H9 (cell line): ENCODE measurements at regions not wholly inside any gene's neighbourhood (a gene's known extent, or its start where the extent isn't known, plus 50 kb on each side); places are given as distances from the start of the nearest gene placed in this dataset.

Experiments
- DNase-seq: peaks from one replicate; pipeline ENCODE4 v3.0.0-alpha.2; 2017
- H2AFZ ChIP-seq: one replicate; pipeline ENCODE4 v1.6.1; 2013; ENCODE audit warnings: mild to moderate bottlenecking, low read length, control low read depth, moderate library complexity
- H2AK5ac ChIP-seq: 2 replicates; pipeline ENCODE4 v1.6.1; 2013; ENCODE audit warnings: low read length, control low read depth, mixed read lengths; ENCODE audit not compliant: insufficient read length
- H2BK120ac ChIP-seq: one replicate; pipeline ENCODE4 v1.6.1; 2013; ENCODE audit warnings: low read depth, mild to moderate bottlenecking, low read length, control low read depth, inconsistent platforms; ENCODE audit not compliant: poor library complexity, severe bottlenecking
- H2BK12ac ChIP-seq: 2 replicates; pipeline ENCODE4 v1.6.1; 2013; ENCODE audit warnings: low read length, control low read depth, mixed read lengths, low read depth; ENCODE audit not compliant: insufficient read length
- H2BK15ac ChIP-seq: 2 replicates; pipeline ENCODE4 v1.6.1; 2013; ENCODE audit warnings: low read depth, low read length, control low read depth
- H2BK20ac ChIP-seq: one replicate; pipeline ENCODE4 v1.6.1; 2013; ENCODE audit warnings: low read depth, mild to moderate bottlenecking, low read length, control low read depth, inconsistent platforms; ENCODE audit not compliant: poor library complexity, severe bottlenecking
- H2BK5ac ChIP-seq: 2 replicates; pipeline ENCODE4 v1.6.1; 2013; ENCODE audit warnings: low read length, control low read depth, mixed read lengths; ENCODE audit not compliant: insufficient read length
- H3K14ac ChIP-seq: 2 replicates; pipeline ENCODE4 v1.6.1; 2013; ENCODE audit warnings: low read length, control low read depth; ENCODE audit not compliant: insufficient read depth
- H3K18ac ChIP-seq: 2 replicates; pipeline ENCODE4 v1.6.1; 2013; ENCODE audit warnings: low read depth, mild to moderate bottlenecking, mixed read lengths, low read length, control low read depth; ENCODE audit not compliant: insufficient read length
- H3K23ac ChIP-seq: 2 replicates; pipeline ENCODE4 v1.6.1; 2013; ENCODE audit warnings: low read length, control low read depth, mixed read lengths, low read depth; ENCODE audit not compliant: insufficient read length
- H3K23me2 ChIP-seq: 2 replicates; pipeline ENCODE4 v1.6.1; 2013; ENCODE audit warnings: low read depth, mild to moderate bottlenecking, mixed read lengths, low read length, control low read depth; ENCODE audit not compliant: insufficient read length, poor library complexity, severe bottlenecking
- H3K27ac ChIP-seq: 2 replicates; pipeline ENCODE4 v1.5.1; 2013; ENCODE audit warnings: low read length, control low read depth, mixed read lengths, low read depth; ENCODE audit not compliant: insufficient read length
- H3K27me3 ChIP-seq: 2 replicates; pipeline ENCODE4 v1.6.1; 2013; ENCODE audit warnings: low read length, control low read depth, inconsistent platforms; ENCODE audit not compliant: insufficient read depth
- H3K4ac ChIP-seq: 2 replicates; pipeline ENCODE4 v1.6.1; 2013; ENCODE audit warnings: low read depth, mild to moderate bottlenecking, control low read depth, inconsistent platforms, low read length, moderate library complexity
- H3K4me1 ChIP-seq: 2 replicates; pipeline ENCODE4 v1.6.1; 2013; ENCODE audit warnings: low read length, control low read depth, inconsistent platforms; ENCODE audit not compliant: insufficient read depth
- H3K4me2 ChIP-seq: 2 replicates; pipeline ENCODE4 v1.6.1; 2013; ENCODE audit warnings: low read length, control low read depth, mixed read lengths; ENCODE audit not compliant: insufficient read length, insufficient read depth
- H3K56ac ChIP-seq: 2 replicates; pipeline ENCODE4 v1.6.1; 2013; ENCODE audit warnings: low read depth, mild to moderate bottlenecking, mixed read lengths, low read length, control low read depth; ENCODE audit not compliant: insufficient read length
- H3K79me1 ChIP-seq: 2 replicates; pipeline ENCODE4 v1.6.1; 2013; ENCODE audit warnings: low read depth, mild to moderate bottlenecking, moderate library complexity, low read length, control low read depth, inconsistent platforms; ENCODE audit not compliant: insufficient read depth, poor library complexity, severe bottlenecking
- H3K79me2 ChIP-seq: 2 replicates; pipeline ENCODE4 v1.6.1; 2013; ENCODE audit warnings: low read length, control low read depth, inconsistent platforms; ENCODE audit not compliant: insufficient read depth
- H3K9ac ChIP-seq: 2 replicates; pipeline ENCODE4 v1.6.1; 2013; ENCODE audit warnings: low read length, control low read depth, mixed read lengths; ENCODE audit not compliant: insufficient read length; ENCODE audit errors: extremely low read depth
- H3K9me3 ChIP-seq: one replicate; pipeline ENCODE4 v1.6.1; 2013; ENCODE audit warnings: low read depth, low read length, inconsistent platforms; ENCODE audit not compliant: control insufficient read depth
- H3T11ph ChIP-seq: one replicate; pipeline ENCODE4 v1.6.1; 2013; ENCODE audit warnings: mild to moderate bottlenecking, low read length, control low read depth, inconsistent platforms
- H4K20me1 ChIP-seq: one replicate; pipeline ENCODE4 v1.6.1; 2013; ENCODE audit not compliant: control insufficient read depth, insufficient read length, insufficient read depth
- H4K5ac ChIP-seq: 2 replicates; pipeline ENCODE4 v1.6.1; 2013; ENCODE audit warnings: low read depth, mild to moderate bottlenecking, mixed read lengths, low read length, control low read depth; ENCODE audit not compliant: insufficient read length
- H4K8ac ChIP-seq: replicated peaks from 2 replicates; pipeline ENCODE4 v1.6.1; 2013; ENCODE audit warnings: low read length, control low read depth, mixed read lengths, low read depth; ENCODE audit not compliant: insufficient read length
- H4K91ac ChIP-seq: 2 replicates; pipeline ENCODE4 v1.6.1; 2013; ENCODE audit warnings: low read depth, mild to moderate bottlenecking, moderate library complexity, mixed read lengths, low read length, control low read depth; ENCODE audit not compliant: insufficient read length
- H3K27ac Mint-ChIP-seq, 3 experiments: 2 replicates in 2 of 3; 3 replicates in 1 of 3; pipeline ENCODE4 v1.8.0; 2020 to 2021; ENCODE audit warnings: mixed read lengths in 3 of 3, mild to moderate bottlenecking in 1 of 3, moderate library complexity in 1 of 3
- H3K27me3 Mint-ChIP-seq: 2 replicates; pipeline ENCODE4 v1.8.0; 2021; ENCODE audit warnings: low read depth, mild to moderate bottlenecking, moderate library complexity, mixed read lengths
- H3K36me3 Mint-ChIP-seq, 3 experiments: 2 replicates in 2 of 3; 3 replicates in 1 of 3; pipeline ENCODE4 v1.8.0; 2020 to 2021; ENCODE audit warnings: low read depth in 3 of 3, mixed read lengths in 3 of 3; ENCODE audit not compliant: insufficient read depth in 1 of 3
- H3K4me1 Mint-ChIP-seq, 2 experiments: 2 replicates each; pipeline ENCODE4 v1.8.0; 2020; ENCODE audit warnings: mixed read lengths in 2 of 2
- H3K4me3 Mint-ChIP-seq, 2 experiments: 2 replicates in 1 of 2; 3 replicates in 1 of 2; pipeline ENCODE4 v1.8.0; 2020 to 2021; ENCODE audit warnings: mild to moderate bottlenecking in 2 of 2, mixed read lengths in 2 of 2, moderate library complexity in 1 of 2
- H3K9me3 Mint-ChIP-seq, 2 experiments: 2 replicates in 1 of 2; 3 replicates in 1 of 2; pipeline ENCODE4 v1.8.0; 2020; ENCODE audit warnings: mild to moderate bottlenecking in 2 of 2, mixed read lengths in 2 of 2, moderate library complexity in 1 of 2
- WGBS: extraction: QIAGEN DNeasy Blood & Tissue Kit; methylation state at CpG from one replicate; pipeline ENCODE4 v1.1.7; 2013; ENCODE audit warnings: missing lambda C conversion rate, low lambda C conversion rate, mixed read lengths; ENCODE audit not compliant: insufficient read length; ENCODE audit errors: extremely low coverage; 5-methylcytosine and 5-hydroxymethylcytosine counted together
- TF ChIP-seq, protein P1 (sequence below): fragments of 200-600 bp; sonication (generic); conservative IDR thresholded peaks from 3 replicates; pipeline ENCODE4 v1.8.0; 2021; ENCODE audit warnings: antibody characterized with exemption, mild to moderate bottlenecking

DNA sequence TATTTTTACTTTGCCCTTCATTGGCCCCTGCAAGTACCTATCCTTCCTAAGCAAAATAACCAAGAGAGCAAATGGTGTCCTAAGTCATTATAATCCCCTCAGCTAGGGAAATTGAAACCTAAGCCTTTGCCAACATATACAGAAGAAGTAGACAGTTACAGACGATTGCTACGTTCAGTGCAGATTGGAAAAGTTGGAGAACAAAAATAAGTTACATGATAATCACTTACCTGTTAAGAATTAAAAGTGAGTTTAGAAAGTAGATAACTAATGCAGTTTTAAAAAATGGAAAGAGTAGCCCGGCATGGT is 244.8 kb downstream of the MPDZ start:
- Histone ChIP-seq H3K9ac (no peak overlapping the region), H3T11ph (no peak overlapping the region), H3K79me2 (no peaks in the 10 kb centered on the region), H3K9me3 (no peaks in the 10 kb centered on the region), H2BK5ac (no peak overlapping the region), H3K56ac (no peak overlapping the region), H4K20me1 (no peaks in the 10 kb centered on the region), H2BK120ac (no peak overlapping the region), H4K5ac (no peak overlapping the region), H2AFZ (no peak overlapping the region), H3K79me1 (no peaks in the 10 kb centered on the region), H3K27me3 (no peaks in the 10 kb centered on the region), H3K4me2 (no peak overlapping the region), H2BK15ac (no peak overlapping the region), H3K23ac (no peak overlapping the region), H3K4me1 (no peaks in the 10 kb centered on the region), H2AK5ac (no peak overlapping the region), H3K14ac (no peak overlapping the region), H3K18ac (no peak overlapping the region), H3K4ac (no peak overlapping the region), H2BK20ac (no peak overlapping the region), H2BK12ac (no peak overlapping the region), H3K23me2 (no peaks in the 10 kb centered on the region), H4K8ac (no peak overlapping the region), H4K91ac (no peak overlapping the region), H3K27ac (no peak overlapping the region)
- no CpG with 5 or more reads among the region's 3 CpGs for WGBS
- H3K4me1 Mint-ChIP-seq: peaks cover 9 to 10% of the 10 kb centered on the region in 2 experiments
- no peak overlapping the region for H3K27ac Mint-ChIP-seq
- H3K9me3 Mint-ChIP-seq: no peaks in the 10 kb centered on the region; a peak in 2 of 5 replicates
- DNase-seq: no peak
- TF ChIP-seq, protein P1, sequence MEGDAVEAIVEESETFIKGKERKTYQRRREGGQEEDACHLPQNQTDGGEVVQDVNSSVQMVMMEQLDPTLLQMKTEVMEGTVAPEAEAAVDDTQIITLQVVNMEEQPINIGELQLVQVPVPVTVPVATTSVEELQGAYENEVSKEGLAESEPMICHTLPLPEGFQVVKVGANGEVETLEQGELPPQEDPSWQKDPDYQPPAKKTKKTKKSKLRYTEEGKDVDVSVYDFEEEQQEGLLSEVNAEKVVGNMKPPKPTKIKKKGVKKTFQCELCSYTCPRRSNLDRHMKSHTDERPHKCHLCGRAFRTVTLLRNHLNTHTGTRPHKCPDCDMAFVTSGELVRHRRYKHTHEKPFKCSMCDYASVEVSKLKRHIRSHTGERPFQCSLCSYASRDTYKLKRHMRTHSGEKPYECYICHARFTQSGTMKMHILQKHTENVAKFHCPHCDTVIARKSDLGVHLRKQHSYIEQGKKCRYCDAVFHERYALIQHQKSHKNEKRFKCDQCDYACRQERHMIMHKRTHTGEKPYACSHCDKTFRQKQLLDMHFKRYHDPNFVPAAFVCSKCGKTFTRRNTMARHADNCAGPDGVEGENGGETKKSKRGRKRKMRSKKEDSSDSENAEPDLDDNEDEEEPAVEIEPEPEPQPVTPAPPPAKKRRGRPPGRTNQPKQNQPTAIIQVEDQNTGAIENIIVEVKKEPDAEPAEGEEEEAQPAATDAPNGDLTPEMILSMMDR: no peak
- H3K36me3 Mint-ChIP-seq: peaks cover 0 to 2% (median 0%) of the 10 kb centered on the region in 3 experiments; a peak in 2 of 7 replicates
- no peaks in the 10 kb centered on the region; the same call in 1 of the 2 replicates for H3K27me3 Mint-ChIP-seq
- no peak overlapping the region for H3K4me3 Mint-ChIP-seq
